ENCODE measurements at regions not wholly inside any gene's neighbourhood (a gene's known extent, or its start where the extent isn't known, plus 50 kb on each side); places are given as distances from the start of the nearest gene placed in this dataset.

DNA sequence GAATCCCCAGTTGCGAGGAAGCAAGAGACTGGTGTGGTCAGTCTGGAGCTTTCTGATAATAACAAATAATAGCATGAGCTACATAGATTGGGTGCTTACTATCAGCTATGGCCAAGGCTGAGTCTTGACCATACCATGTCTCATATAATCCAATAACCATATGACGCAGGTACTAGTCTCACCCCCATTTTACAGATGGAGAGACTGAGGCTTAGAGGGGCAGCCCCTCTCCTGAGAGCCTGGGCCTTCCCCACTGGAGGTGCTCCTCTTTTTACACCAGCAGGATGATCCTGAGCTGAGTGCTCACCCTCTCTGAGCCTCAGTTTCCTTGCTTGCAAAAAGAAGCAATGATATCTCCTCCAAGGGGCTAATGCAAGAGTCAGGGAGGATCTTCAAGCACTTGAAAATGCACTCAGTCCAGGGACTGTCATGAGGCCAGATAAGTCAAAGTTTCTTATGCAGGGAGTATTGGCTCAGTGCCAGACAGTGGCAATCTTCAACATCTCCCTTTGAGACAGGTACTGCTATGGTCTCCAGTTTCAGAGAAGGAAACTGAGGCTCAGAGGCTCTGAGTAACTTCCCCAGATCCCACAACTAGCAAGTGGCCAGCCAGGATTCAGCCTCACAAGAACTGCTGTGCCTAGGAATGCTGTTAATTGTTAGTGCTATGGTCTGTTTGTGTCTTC lies 149.7 kb downstream of the TFCP2L1 start:
- TF ChIP-seq, protein P1, sequence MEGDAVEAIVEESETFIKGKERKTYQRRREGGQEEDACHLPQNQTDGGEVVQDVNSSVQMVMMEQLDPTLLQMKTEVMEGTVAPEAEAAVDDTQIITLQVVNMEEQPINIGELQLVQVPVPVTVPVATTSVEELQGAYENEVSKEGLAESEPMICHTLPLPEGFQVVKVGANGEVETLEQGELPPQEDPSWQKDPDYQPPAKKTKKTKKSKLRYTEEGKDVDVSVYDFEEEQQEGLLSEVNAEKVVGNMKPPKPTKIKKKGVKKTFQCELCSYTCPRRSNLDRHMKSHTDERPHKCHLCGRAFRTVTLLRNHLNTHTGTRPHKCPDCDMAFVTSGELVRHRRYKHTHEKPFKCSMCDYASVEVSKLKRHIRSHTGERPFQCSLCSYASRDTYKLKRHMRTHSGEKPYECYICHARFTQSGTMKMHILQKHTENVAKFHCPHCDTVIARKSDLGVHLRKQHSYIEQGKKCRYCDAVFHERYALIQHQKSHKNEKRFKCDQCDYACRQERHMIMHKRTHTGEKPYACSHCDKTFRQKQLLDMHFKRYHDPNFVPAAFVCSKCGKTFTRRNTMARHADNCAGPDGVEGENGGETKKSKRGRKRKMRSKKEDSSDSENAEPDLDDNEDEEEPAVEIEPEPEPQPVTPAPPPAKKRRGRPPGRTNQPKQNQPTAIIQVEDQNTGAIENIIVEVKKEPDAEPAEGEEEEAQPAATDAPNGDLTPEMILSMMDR (IDR thresholded peaks at IDR 0.05), result no peak
- no peak for TF ChIP-seq EZH2 (IDR thresholded peaks at IDR 0.05; ENCODE audit: borderline replicate concordance, insufficient read depth, low read depth, low read length, poor library complexity, severe bottlenecking)

Measured in B cell (primary cell).